ENCODE measurements at regions not wholly inside any gene's neighbourhood (a gene's known extent, or its start where the extent isn't known, plus 50 kb on each side); places are given as distances from the start of the nearest gene placed in this dataset. TPM values are rescaled to one million over a fixed set of nuclear protein-coding genes. Genes with fewer than 3 reads are reported as not detected.

Small RNA genes in the stretch of these regions (small RNA-seq; reads per million reads assigned to genes)
- gene AC098583.1 (ENCODE audit: low read depth), result not detected

Measured in mesenchymal stem cell (in vitro differentiated cells and primary cell).